ENCODE measurements at regions not wholly inside any gene's neighbourhood (a gene's known extent, or its start where the extent isn't known, plus 50 kb on each side); places are given as distances from the start of the nearest gene placed in this dataset.

- TF ChIP-seq CTCF (conservative IDR thresholded peaks at IDR 0.05) (no peak), EZH2 (IDR thresholded peaks at IDR 0.05; ENCODE audit: low read depth) (no peak)
Measured at GRCh38 chr2:150811259-150811855, 323.9 kb upstream of the RND3 start.

All from PC-9 (cell line).